ENCODE measurements at regions not wholly inside any gene's neighbourhood (a gene's known extent, or its start where the extent isn't known, plus 50 kb on each side); places are given as distances from the start of the nearest gene placed in this dataset.
"Not testable (repeated sequence)": the region's sequence is repeated elsewhere in the genome, so short reads cannot be mapped to it uniquely, and the experiment has no call there.

- DNase-seq (ENCODE audit: low read depth), result no peak
These were observed 417.0 kb upstream of the ATXN7L3B start for GRCh38 chr12:74120644-74121043.

DNA sequence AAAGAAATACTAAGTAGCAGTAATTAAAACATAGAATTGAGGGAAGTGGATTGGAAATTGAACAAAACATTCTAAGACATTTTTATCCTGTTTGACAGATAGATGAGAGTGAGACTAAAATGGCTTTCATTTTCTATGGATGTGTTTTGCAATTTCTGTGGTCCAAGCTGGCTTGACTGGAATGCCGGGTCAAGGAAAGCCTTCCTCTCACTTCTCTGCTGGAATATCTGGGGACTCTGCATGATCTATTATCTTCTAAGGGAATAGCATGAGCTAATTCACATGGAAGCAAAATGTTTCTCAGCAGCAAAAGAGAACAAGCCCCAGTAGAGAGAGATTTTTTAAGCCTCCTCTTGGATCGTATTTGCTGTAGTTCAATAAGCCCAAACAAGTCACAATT, 407.9 kb upstream of the ATXN7L3B start:
- DNase-seq (ENCODE audit: low read depth), result no peak

DNA sequence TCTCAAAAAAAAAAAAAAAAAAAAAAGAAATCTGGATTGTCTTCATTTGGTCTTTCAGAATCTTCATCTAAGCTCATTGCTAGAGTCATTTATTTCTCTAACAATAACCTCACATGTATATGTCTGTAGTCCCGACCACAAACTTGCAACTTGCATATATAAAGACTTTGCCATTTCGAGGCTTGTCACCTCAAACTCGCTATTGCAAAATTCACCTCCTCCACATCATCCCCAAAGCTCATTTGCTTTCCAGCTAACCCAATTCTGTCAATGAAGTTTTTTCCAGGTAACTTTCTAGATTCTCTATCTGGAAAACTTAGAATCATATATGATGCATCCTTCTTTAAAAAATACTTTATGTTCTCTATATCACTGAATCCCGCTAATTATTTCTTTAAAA, 393.2 kb upstream of the ATXN7L3B start:
- no peak for DNase-seq (ENCODE audit: low read depth)

- DNase-seq (ENCODE audit: low read depth), result no peak
These were observed 392.3 kb upstream of the ATXN7L3B start for GRCh38 chr12:74145328-74145727.

DNA sequence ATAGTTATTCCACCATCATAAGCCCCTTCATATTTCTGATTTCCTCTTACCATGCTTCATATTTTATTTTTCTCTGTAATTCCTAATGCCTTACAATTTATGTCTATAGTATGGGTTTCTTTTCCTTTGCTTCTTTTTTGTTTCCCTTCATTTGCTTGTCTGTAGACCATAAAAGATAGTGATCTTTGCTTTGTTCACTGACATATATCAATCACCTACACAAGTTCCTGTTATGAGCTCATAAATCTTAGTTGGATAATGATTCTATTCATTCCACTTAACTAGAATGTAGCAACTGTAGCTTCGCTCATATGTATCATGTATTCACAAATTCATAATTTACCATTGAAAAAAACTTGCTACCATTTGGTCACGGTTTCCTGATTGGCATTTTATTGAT, 388.8 kb upstream of the ATXN7L3B start:
- DNase-seq (ENCODE audit: low read depth), result no peak

DNA sequence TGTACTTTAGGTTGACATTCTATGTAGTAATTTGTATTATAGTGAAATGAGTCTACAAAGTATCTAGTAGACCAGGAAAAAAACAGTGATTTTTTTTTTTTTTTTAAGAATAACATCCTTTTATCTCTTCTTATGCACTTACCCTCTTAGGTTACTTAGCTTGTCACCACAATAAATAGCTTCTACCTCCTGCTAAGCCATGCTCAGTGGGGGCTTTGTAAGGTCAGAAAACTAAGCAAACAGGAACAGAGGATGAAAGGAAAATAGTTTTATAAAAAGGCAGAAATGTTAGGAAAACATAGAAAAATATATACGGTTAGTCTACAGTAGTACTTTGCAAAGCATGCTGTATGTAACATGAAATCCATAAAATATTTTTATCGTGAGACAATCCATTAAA, 385.3 kb upstream of the ATXN7L3B start:
- no peak for DNase-seq (ENCODE audit: low read depth)

DNA sequence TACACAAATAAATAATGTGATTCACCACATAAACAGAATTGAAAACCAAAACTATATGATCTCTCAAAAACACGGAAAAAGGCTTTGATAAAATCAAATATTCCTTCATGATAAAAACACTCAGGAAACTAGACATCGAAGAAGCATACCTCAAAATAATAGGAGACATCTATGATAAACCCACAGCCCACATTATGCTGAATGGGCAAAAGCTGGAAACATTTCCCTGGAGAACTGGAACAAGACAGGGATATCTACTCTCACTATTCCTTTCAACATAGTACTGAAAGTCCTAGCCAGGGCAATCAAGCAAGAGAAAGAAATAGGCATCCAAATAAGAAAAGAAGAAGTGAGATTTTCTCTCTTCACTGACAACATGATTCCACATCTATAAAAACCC, 371.5 kb upstream of the ATXN7L3B start:
- DNase-seq (ENCODE audit: low read depth), result no peak

GRCh38 chr12:74169607-74170006, 368.0 kb upstream of the ATXN7L3B start:
- no peak for DNase-seq (ENCODE audit: low read depth)

DNA sequence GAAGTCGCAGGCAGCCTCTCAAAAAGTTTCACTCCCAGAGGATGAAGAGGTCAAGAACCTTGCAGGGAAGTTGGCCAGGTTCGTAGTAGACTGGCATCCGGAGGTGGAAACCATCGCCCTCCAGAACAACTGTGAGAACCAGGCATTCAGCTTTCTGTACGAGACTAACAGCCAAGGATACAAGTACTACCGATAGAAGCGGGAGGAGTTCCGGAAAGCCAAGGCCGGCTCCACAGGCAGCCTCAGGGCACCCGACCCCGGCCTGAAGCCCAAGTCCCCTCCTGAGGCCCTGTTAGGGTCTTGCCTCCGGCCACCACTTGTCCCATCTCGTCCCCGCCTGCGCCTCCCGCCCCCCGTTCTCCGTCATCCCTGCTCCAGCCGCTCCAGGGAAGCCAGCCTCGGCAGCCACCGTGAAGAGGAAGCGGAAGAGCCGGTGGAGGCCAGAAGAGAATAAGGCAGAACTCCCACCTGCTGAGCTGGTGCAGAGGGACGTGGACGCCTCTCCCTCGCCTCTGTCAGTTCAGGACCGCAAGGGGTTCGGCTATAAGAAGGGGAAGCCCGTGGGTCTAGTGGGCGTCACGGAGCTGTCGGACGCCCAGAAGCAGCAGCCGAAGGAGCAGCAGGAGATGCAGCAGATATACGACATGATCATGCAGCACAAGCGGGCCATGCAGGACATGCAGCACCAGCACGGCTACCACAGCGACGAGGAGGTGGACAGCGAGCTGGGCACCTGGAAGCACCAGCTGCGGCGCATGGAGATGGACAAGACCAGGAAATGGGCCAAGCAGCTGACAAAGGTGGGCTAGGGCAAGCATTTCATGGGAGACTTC, 366.8 kb upstream of the ATXN7L3B start:
- no peak for DNase-seq (ENCODE audit: low read depth)

DNA sequence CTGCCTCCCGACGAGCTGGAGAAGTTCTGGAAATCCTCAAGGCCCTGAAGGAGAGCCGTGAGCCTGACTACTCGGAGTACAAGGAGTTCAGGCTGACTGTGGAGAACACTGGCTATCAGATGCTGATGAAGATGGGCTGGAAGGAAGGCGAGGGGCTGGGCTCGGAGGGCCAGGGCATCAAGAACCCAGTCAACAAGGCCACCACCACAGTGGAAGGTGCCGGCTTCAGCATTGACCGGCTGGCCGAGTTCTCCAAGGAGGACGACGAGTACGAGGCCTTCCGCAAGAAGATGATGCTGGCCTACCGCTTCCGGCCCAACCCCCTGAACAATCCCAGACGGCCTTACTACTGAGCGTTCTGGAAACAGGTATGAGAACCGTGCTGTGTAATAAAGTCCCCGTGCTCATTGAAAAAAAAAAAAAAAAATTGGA, 366.1 kb upstream of the ATXN7L3B start:
- DNase-seq (ENCODE audit: low read depth), result no peak

DNA sequence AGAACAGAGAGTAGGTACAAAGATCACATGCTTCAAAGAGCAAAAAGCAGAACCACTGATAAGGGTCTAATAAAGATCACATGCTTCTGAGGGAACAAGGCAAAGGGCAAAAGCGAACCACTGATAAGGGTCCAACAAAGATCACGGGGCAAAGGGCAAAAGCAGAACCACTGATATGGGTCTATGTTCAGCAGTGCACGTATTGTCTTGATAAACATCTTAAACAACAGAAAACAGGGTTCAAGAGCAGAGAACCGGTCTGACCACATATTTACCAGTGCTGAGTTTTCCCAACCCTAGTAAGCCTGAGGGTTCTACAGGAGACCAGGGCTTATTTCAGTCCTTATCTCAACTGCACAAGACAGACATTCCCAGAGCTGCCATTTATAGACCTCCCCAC, 362.7 kb upstream of the ATXN7L3B start:
- not testable (repeated sequence) for DNase-seq (ENCODE audit: low read depth)

DNA sequence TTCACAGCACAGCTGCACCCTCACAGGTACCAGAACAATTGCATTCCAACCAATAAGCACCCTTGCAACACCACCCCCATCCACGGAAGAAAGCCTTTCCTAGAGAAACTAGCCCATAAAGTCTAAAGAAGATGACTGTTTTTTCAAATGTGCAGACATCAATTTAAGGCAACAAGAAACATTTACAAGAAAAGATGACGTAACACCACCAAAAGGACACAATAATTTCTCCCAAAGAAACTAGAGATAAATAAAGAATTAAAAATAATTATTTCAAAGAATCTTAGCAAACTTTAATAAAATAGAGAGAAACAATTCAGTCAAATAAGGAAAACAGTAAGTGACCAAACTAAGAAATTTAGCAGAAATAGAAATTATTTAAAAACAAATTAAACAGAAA, 352.3 kb upstream of the ATXN7L3B start:
- DNase-seq (ENCODE audit: low read depth), result no peak

- no peak for DNase-seq (ENCODE audit: low read depth)
These were observed 344.4 kb upstream of the ATXN7L3B start for GRCh38 chr12:74193191-74193590.

- DNase-seq (ENCODE audit: low read depth), result no peak
These were observed 333.4 kb upstream of the ATXN7L3B start for GRCh38 chr12:74204236-74204635.

DNA sequence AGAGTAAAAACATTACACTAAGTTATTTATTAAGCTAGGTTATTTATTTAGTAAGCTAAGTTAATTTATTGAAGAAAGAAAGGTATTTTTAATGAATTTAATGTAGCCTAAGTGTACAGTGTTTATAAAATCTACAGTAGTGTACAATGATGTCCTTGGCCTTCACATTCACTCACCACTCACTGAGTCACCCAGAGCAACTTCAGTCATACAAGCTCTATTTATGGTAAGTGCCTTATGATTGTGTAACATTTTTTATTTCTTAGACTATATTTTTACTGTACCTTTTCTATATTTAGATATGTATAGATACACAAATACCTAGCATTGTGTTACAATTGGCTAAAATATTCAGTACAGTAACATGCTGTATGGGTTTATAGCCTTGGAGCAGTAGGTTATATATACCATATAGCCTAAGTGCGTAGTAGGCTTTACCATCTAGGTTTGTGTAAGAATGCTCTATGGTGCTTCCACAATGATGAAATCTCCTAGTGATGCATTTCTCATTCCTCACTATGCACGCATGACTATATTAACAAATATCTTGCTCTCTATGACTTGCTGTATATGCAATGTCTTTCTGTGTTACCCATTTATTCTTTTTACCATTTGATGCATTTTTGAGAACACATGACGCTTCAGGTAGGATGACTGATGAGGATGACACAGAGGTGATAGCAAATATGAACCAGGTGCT, 309.6 kb upstream of the ATXN7L3B start:
- no peak for DNase-seq (ENCODE audit: low read depth)

DNA sequence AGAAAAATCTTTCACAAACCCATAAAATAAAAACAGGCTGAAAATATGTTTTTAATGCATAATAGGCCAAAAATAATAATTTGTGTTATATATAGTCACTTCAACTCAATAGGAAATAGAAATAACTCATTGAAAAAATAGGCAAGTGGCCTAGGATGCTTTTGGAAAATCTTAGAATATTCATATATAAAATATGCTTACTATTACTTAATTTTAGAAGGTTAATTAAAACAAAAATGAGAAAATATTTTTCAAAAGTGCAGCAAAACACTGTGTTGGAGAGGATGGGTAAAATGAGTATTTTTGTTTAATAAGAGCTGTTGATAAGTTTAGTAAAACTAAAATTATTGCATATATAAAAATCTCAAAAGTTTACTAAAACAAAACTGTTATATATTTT, 308.0 kb upstream of the ATXN7L3B start:
- no peak for DNase-seq (ENCODE audit: low read depth)

GRCh38 chr12:74235342-74235741, 302.3 kb upstream of the ATXN7L3B start:
- DNase-seq (ENCODE audit: low read depth), result no peak

- no peak for DNase-seq (ENCODE audit: low read depth)
These were observed 296.3 kb upstream of the ATXN7L3B start for GRCh38 chr12:74241341-74241740.

GRCh38 chr12:74242088-74242487, 295.5 kb upstream of the ATXN7L3B start:
- no peak for DNase-seq (ENCODE audit: low read depth)

GRCh38 chr12:74245458-74245857, 292.2 kb upstream of the ATXN7L3B start:
- DNase-seq (ENCODE audit: low read depth), result no peak

- DNase-seq (ENCODE audit: low read depth), result no peak
These were observed 286.7 kb upstream of the ATXN7L3B start for GRCh38 chr12:74250891-74251290.

- not testable (repeated sequence) for DNase-seq (ENCODE audit: low read depth)
These were observed 283.8 kb upstream of the ATXN7L3B start for GRCh38 chr12:74253826-74254225.

DNA sequence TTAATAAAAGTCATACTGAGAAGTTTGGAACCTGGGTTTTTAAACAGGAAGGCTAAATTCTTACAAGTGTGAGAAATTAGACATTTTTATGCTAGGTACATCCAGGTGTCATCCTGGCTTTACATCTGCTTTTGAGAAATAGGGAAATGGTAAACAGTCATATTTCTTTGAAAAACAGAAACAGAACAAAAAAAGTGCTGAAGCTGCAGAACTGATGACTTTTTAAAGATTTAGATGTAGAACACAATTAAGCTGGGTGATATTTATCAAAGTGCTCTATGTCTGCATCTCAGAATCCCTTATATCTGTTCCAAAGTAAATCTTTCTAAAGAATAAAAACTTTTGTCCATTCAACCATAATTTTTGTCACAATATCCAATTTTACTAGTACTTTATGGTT, 282.9 kb upstream of the ATXN7L3B start:
- DNase-seq (ENCODE audit: low read depth), result no peak
